ENCODE measurements at regions not wholly inside any gene's neighbourhood (a gene's known extent, or its start where the extent isn't known, plus 50 kb on each side); places are given as distances from the start of the nearest gene placed in this dataset.

- intact Hi-C loops (cut with micrococcal nuclease), result no loop called here
- Histone ChIP-seq H3K4me2 (ENCODE audit: low read length) (no peak overlapping the region), H3K9me2 (replicated peaks; ENCODE audit: low read length) (no peaks in the 10 kb centered on the region), H3K27me3 (ENCODE audit: low read length) (no peaks in the 10 kb centered on the region), H3K79me2 (ENCODE audit: low read length) (no peaks in the 10 kb centered on the region), H3F3A (ENCODE audit: low read length, unreplicated experiment) (no peaks in the 10 kb centered on the region), H2AFZ (ENCODE audit: low read length) (no peak overlapping the region), H3K4me1 (ENCODE audit: insufficient read depth, low read length) (no peaks in the 10 kb centered on the region), H3K9ac (ENCODE audit: low read length) (no peak overlapping the region), H3K36me3 (ENCODE audit: low read depth, low read length) (no peaks in the 10 kb centered on the region), H3K4me3 (ENCODE audit: low read length) (no peak overlapping the region), H4K20me1 (ENCODE audit: low read length) (no peaks in the 10 kb centered on the region), H3K27ac (ENCODE audit: low read length) (no peak overlapping the region), H3K9me3 (ENCODE audit: low read length) (no peaks in the 10 kb centered on the region)
- CTCF ChIA-PET, result no interaction called here
- ATAC-seq (no peak), DNase-seq (no peak)
- TF ChIP-seq EZH2 (IDR thresholded peaks at IDR 0.05; ENCODE audit: low read length, unreplicated experiment) (no peak), EZH2phosphoT487 (IDR thresholded peaks at IDR 0.05; ENCODE audit: borderline replicate concordance, low read length) (no peak), CTCF (conservative IDR thresholded peaks at IDR 0.05; ENCODE audit: low read depth, low read length) (no peak)
- no TSS peak for BruUV-seq (replicated peaks)
- POLR2A ChIA-PET (ENCODE audit: unreplicated experiment), result no interaction called here
Observed at GRCh38 chr12:42893803-42894202, 304.3 kb upstream of the PRICKLE1 start.

DNA sequence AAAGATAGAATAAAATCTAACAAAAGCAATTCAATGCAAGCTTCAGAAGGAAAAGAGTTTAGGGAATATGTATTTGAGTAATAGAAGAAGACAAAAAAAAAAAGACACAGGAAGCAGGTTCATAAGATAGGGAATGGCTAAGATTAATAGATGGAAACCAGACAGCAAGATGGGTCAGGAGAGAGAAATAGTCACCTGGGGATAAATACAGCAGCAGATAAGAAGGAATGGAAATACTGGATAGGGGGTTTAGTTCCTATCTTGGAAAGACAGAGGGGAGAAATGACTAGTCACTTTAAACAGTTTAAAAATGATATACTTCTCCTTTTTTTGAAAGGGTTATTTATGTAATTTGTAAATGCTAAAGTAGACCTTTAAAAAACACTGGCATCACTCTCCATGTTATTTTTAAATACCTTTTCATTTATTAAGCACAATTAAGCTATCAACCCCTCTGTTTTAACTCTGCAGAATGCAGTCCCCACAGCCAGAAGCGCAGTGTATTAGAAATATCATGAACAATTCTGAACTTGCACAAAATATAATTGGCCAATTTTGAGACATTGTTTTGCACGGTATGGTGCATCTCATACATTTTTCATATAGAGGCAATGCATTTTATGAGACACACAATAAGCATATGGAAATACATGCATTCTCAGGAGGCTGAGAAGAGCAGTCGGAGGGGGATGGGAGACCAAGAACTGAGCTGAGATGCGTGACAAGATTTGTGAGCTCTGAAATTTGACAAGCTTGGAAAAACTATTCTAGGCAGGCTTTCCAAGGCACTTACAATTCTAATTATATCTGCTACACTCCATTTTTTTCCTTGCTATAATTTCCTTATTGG lies 303.4 kb upstream of the PRICKLE1 start:
- Histone ChIP-seq H3K4me3 (ENCODE audit: low read length) (no peak overlapping the region), H3K9ac (ENCODE audit: low read length) (no peak overlapping the region), H3K27ac (ENCODE audit: low read length) (no peak overlapping the region), H3K9me2 (replicated peaks; ENCODE audit: low read length) (no peaks in the 10 kb centered on the region), H3K79me2 (ENCODE audit: low read length) (no peaks in the 10 kb centered on the region), H3K27me3 (ENCODE audit: low read length) (no peaks in the 10 kb centered on the region), H3K36me3 (ENCODE audit: low read depth, low read length) (no peaks in the 10 kb centered on the region), H3K4me1 (ENCODE audit: insufficient read depth, low read length) (peaks cover 3% of the 10 kb centered on the region), H3F3A (ENCODE audit: low read length, unreplicated experiment) (no peaks in the 10 kb centered on the region), H3K4me2 (ENCODE audit: low read length) (no peak overlapping the region), H2AFZ (ENCODE audit: low read length) (no peak overlapping the region), H4K20me1 (ENCODE audit: low read length) (no peaks in the 10 kb centered on the region), H3K9me3 (ENCODE audit: low read length) (no peaks in the 10 kb centered on the region)
- CTCF ChIA-PET, result no interaction called here
- no peak for DNase-seq
- no peak for ATAC-seq
- intact Hi-C loops (cut with micrococcal nuclease), result no loop called here
- POLR2A ChIA-PET (ENCODE audit: unreplicated experiment), result no interaction called here
- TF ChIP-seq CTCF (conservative IDR thresholded peaks at IDR 0.05; ENCODE audit: low read depth, low read length) (no peak), EZH2phosphoT487 (IDR thresholded peaks at IDR 0.05; ENCODE audit: borderline replicate concordance, low read length) (no peak), EZH2 (IDR thresholded peaks at IDR 0.05; ENCODE audit: low read length, unreplicated experiment) (no peak)
- BruUV-seq (replicated peaks), result no TSS peak

GRCh38 chr12:42887657-42888056 lies 298.1 kb upstream of the PRICKLE1 start:
- no peaks in the 10 kb centered on the region for H3K27me3 ChIP-seq (ENCODE audit: low read length)
- H3K27ac ChIP-seq (ENCODE audit: low read length), result peak overlapping the region; percentile 57
- H3K9me3 ChIP-seq (ENCODE audit: low read length), result no peaks in the 10 kb centered on the region
- H3K9me2 ChIP-seq (replicated peaks; ENCODE audit: low read length), result no peaks in the 10 kb centered on the region
- TF ChIP-seq EZH2 (IDR thresholded peaks at IDR 0.05; ENCODE audit: low read length, unreplicated experiment) (no peak), CTCF (conservative IDR thresholded peaks at IDR 0.05; ENCODE audit: low read depth, low read length) (no peak), EZH2phosphoT487 (IDR thresholded peaks at IDR 0.05; ENCODE audit: borderline replicate concordance, low read length) (no peak)
- DNase-seq (peak; percentile 68), ATAC-seq (peak; percentile 90)
- H4K20me1 ChIP-seq (ENCODE audit: low read length), result no peaks in the 10 kb centered on the region
- BruUV-seq (replicated peaks), result no TSS peak
- peak overlapping the region; percentile 82 for H2AFZ ChIP-seq (ENCODE audit: low read length)
- H3K4me3 ChIP-seq (ENCODE audit: low read length), result no peak overlapping the region
- intact Hi-C loops (cut with micrococcal nuclease), result loop anchor here (2.0 kb wide), 1 partner anchor 71 kb away; no protein-coding TSS in a partner anchor
- POLR2A ChIA-PET (ENCODE audit: unreplicated experiment), result no interaction called here
- no peaks in the 10 kb centered on the region for H3F3A ChIP-seq (ENCODE audit: low read length, unreplicated experiment)
- CTCF ChIA-PET, result no interaction called here
- no peaks in the 10 kb centered on the region for H3K79me2 ChIP-seq (ENCODE audit: low read length)
- H3K36me3 ChIP-seq (ENCODE audit: low read depth, low read length), result no peaks in the 10 kb centered on the region
- H3K4me1 ChIP-seq (ENCODE audit: insufficient read depth, low read length), result peaks cover 15% of the 10 kb centered on the region
- peak overlapping the region; percentile 24; the same call in 1 of the 2 replicates for H3K9ac ChIP-seq (ENCODE audit: low read length)
- peak overlapping the region; percentile 21 for H3K4me2 ChIP-seq (ENCODE audit: low read length)

All from PC-3 (cell line).